A549 (cell line): ENCODE measurements at regions not wholly inside any gene's neighbourhood (a gene's known extent, or its start where the extent isn't known, plus 50 kb on each side); places are given as distances from the start of the nearest gene placed in this dataset.

Source experiments
- CTCF ChIP-seq: fragments of >200 bp; sonication (Bioruptor Twin); formaldehyde crosslinking; IDR thresholded peaks from 3 replicates; pipeline ENCODE4 v1.5.1; 2016
- EP300 ChIP-seq, 2 experiments: fragments of >200 bp; sonication (Bioruptor Twin); formaldehyde crosslinking; IDR thresholded peaks; 2 replicates in 1 of 2; 3 replicates in 1 of 2; pipeline ENCODE4 v1.6.1; 2016 to 2017
- PBX3 ChIP-seq: IDR thresholded peaks from 2 replicates; pipeline ENCODE4 v1.6.1; 2012

GRCh38 chr2:129829588-129829987 lies 149.9 kb upstream of the RAB6C start:
- TF ChIP-seq CTCF (no peak), EP300 (IDR thresholded peaks at IDR 0.05) (no peak), PBX3 (no peak)
